CD4-positive, CD25-positive, alpha-beta regulatory T cell (primary cell): ENCODE measurements at regions not wholly inside any gene's neighbourhood (a gene's known extent, or its start where the extent isn't known, plus 50 kb on each side); places are given as distances from the start of the nearest gene placed in this dataset.

ENCODE experiments used
- ATAC-seq, 2 donors: fragments of 150-1000 bp; cut with Tn5 transposase; one replicate each; pipeline ENCODE4 v1.10.0; 2021; ENCODE audit warnings: low read depth in 2 of 2, moderate number of reproducible peaks in 2 of 2, moderate library complexity in 1 of 2
- DNase-seq, 3 donors: peaks; one replicate each; pipeline versions ENCODE4 v3.0.0 to v3.0.0-alpha.2; 2012 to 2022; ENCODE audit warnings: mixed read lengths in 1 of 3
- H3K27ac ChIP-seq: one replicate; pipeline ENCODE4 v1.7.0; 2013; ENCODE audit warnings: mild to moderate bottlenecking, low read length; ENCODE audit not compliant: insufficient read depth, poor library complexity, severe bottlenecking
- H3K27me3 ChIP-seq: one replicate; pipeline ENCODE4 v1.7.0; 2013; ENCODE audit warnings: low read length; ENCODE audit not compliant: control insufficient read depth, insufficient read depth
- H3K36me3 ChIP-seq: one replicate; pipeline ENCODE4 v1.7.0; 2013; ENCODE audit warnings: mild to moderate bottlenecking, low read length, moderate library complexity; ENCODE audit not compliant: control insufficient read depth, insufficient read depth
- H3K4me1 ChIP-seq: 2 replicates; pipeline ENCODE4 v1.7.0; 2013; ENCODE audit warnings: mild to moderate bottlenecking, low read length; ENCODE audit not compliant: insufficient read depth, control insufficient read depth, poor library complexity, severe bottlenecking
- H3K4me3 ChIP-seq: one replicate; pipeline ENCODE4 v1.7.0; 2013; ENCODE audit warnings: low read depth, mild to moderate bottlenecking, low read length, moderate library complexity
- H3K9me3 ChIP-seq, 2 experiments: 1 replicate in 1 of 2; 2 replicates in 1 of 2; pipeline ENCODE4 v1.7.0; 2013; ENCODE audit warnings: low read length in 2 of 2, mild to moderate bottlenecking in 1 of 2, moderate library complexity in 1 of 2; ENCODE audit not compliant: control insufficient read depth in 2 of 2
- H3K27ac Mint-ChIP-seq, 3 donors: one replicate each; pipeline ENCODE4 v1.8.0; 2020 to 2022; ENCODE audit warnings: mild to moderate bottlenecking in 3 of 3, mixed read lengths in 3 of 3, moderate library complexity in 2 of 3
- H3K27me3 Mint-ChIP-seq: one replicate; pipeline ENCODE4 v1.8.0; 2022; ENCODE audit warnings: mild to moderate bottlenecking, mixed read lengths
- H3K36me3 Mint-ChIP-seq: one replicate; pipeline ENCODE4 v1.8.0; 2020; ENCODE audit warnings: mixed read lengths
- H3K4me1 Mint-ChIP-seq, 4 donors: one replicate each; pipeline ENCODE4 v1.8.0; 2020 to 2022; ENCODE audit warnings: mixed read lengths in 4 of 4, mild to moderate bottlenecking in 1 of 4
- H3K4me3 Mint-ChIP-seq, 4 donors: one replicate each; pipeline ENCODE4 v1.8.0; 2020 to 2022; ENCODE audit warnings: mild to moderate bottlenecking in 4 of 4, mixed read lengths in 4 of 4, moderate library complexity in 3 of 4
- H3K9me3 Mint-ChIP-seq, 7 donors: one replicate each; pipeline ENCODE4 v1.8.0; 2020 to 2022; ENCODE audit warnings: mixed read lengths in 7 of 7, mild to moderate bottlenecking in 3 of 7, moderate library complexity in 2 of 7

- Mint-ChIP-seq H3K27me3 (peaks cover 4% of the 10 kb centered on the region), H3K9me3 (no peaks in the 10 kb centered on the region), H3K4me1 (peaks cover 0 to under 1% (median 0%) of the 10 kb centered on the region in 4 donors), H3K27ac (no peak overlapping the region), H3K4me3 (no peak overlapping the region), H3K36me3 (no peaks in the 10 kb centered on the region)
- ATAC-seq (no peak), DNase-seq (no peak)
- Histone ChIP-seq H3K27ac (no peak overlapping the region), H3K4me1 (no peaks in the 10 kb centered on the region), H3K27me3 (no peaks in the 10 kb centered on the region), H3K4me3 (no peak overlapping the region), H3K9me3 (no peaks in the 10 kb centered on the region), H3K36me3 (no peaks in the 10 kb centered on the region)
Observed at GRCh38 chr14:101114726-101115515, 211.4 kb upstream of the RTL1 start.

- Mint-ChIP-seq H3K9me3 (no peaks in the 10 kb centered on the region), H3K27me3 (peaks cover 4% of the 10 kb centered on the region), H3K27ac (no peak overlapping the region), H3K4me1 (peaks cover 0 to 8% (median 1%) of the 10 kb centered on the region in 4 donors), H3K4me3 (no peak overlapping the region), H3K36me3 (no peaks in the 10 kb centered on the region)
- Histone ChIP-seq H3K9me3 (no peaks in the 10 kb centered on the region), H3K36me3 (no peaks in the 10 kb centered on the region), H3K27ac (no peak overlapping the region), H3K27me3 (no peaks in the 10 kb centered on the region), H3K4me3 (no peak overlapping the region), H3K4me1 (peaks cover 3% of the 10 kb centered on the region)
- DNase-seq (no peak), ATAC-seq (no peak)
Observed at GRCh38 chr14:101115652-101116051, 212.1 kb upstream of the RTL1 start.

DNA sequence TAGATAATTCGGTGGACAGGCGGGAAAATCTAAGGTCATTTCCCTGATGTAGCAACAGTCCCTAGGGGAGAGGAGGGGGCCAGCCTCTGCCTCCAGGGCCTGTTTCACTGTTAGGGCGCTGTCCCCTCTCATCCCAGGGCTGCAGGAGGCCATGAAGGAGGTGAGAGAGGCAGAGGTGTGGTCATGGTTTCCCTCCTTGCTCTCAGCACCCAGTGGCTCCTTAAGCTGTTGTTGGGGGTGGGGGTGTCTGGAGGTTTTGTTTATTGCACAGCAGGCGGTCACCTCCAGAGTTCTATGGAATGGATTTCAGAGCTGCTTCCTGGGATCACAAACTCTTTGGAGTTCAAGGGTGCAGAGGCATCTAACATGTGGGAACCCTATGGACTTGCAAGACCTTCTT is 212.5 kb upstream of the RTL1 start:
- Histone ChIP-seq H3K36me3 (no peaks in the 10 kb centered on the region), H3K9me3 (no peaks in the 10 kb centered on the region), H3K27ac (no peak overlapping the region), H3K27me3 (no peaks in the 10 kb centered on the region), H3K4me1 (peaks cover 7% of the 10 kb centered on the region), H3K4me3 (no peak overlapping the region)
- H3K4me1 Mint-ChIP-seq: peaks cover 0 to 12% (median 1%) of the 10 kb centered on the region in 4 donors
- no peaks in the 10 kb centered on the region for H3K9me3 Mint-ChIP-seq
- H3K4me3 Mint-ChIP-seq: no peak overlapping the region
- peaks cover 4% of the 10 kb centered on the region for H3K27me3 Mint-ChIP-seq
- ATAC-seq (no peak), DNase-seq (no peak)
- H3K36me3 Mint-ChIP-seq: no peaks in the 10 kb centered on the region
- H3K27ac Mint-ChIP-seq: no peak overlapping the region

- no peaks in the 10 kb centered on the region for H3K27me3 ChIP-seq
- no peaks in the 10 kb centered on the region for H3K9me3 ChIP-seq
- peaks cover 12% of the 10 kb centered on the region for H3K4me1 ChIP-seq
- H3K27ac ChIP-seq: no peak overlapping the region
- no peak for DNase-seq
- H3K4me3 ChIP-seq: no peak overlapping the region
- H3K36me3 Mint-ChIP-seq: no peaks in the 10 kb centered on the region
- ATAC-seq: no peak
- H3K4me3 Mint-ChIP-seq: no peak overlapping the region
- peaks cover 0 to 17% (median 3%) of the 10 kb centered on the region in 4 donors for H3K4me1 Mint-ChIP-seq
- H3K27me3 Mint-ChIP-seq: peaks cover 4% of the 10 kb centered on the region
- peak overlapping the region in 1 of 3 donors; percentile 38 for H3K27ac Mint-ChIP-seq
- H3K9me3 Mint-ChIP-seq: no peaks in the 10 kb centered on the region
- no peaks in the 10 kb centered on the region for H3K36me3 ChIP-seq
Observed at GRCh38 chr14:101116486-101117130, 213.1 kb upstream of the RTL1 start.

DNA sequence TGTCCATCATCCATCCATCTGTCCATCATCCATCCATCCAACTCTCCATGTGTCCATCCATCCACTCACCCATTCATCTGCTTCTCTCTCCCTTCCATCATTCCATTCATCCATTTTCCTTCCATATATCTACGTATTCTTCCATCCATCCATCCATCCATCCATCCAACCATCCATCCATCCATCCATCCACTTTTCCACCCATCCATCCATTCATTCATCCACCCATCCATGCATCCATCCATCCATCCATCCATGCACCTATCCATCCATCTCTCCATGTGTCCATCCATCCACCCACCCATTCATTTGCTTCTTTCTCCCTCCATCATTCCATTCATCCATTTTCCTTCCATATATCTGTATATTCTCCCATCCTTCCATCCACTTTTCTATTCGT is 214.0 kb upstream of the RTL1 start:
- H3K27ac Mint-ChIP-seq: no peak overlapping the region
- no peak overlapping the region for H3K27ac ChIP-seq
- no peaks in the 10 kb centered on the region for H3K9me3 Mint-ChIP-seq
- H3K9me3 ChIP-seq: no peaks in the 10 kb centered on the region
- H3K4me1 Mint-ChIP-seq: peaks cover 0 to 20% (median 3%) of the 10 kb centered on the region in 4 donors
- no peak overlapping the region for H3K4me3 Mint-ChIP-seq
- ATAC-seq: no peak
- H3K4me3 ChIP-seq: no peak overlapping the region
- peaks cover 4% of the 10 kb centered on the region for H3K27me3 Mint-ChIP-seq
- H3K27me3 ChIP-seq: no peaks in the 10 kb centered on the region
- H3K36me3 Mint-ChIP-seq: no peaks in the 10 kb centered on the region
- no peaks in the 10 kb centered on the region for H3K36me3 ChIP-seq
- H3K4me1 ChIP-seq: peaks cover 12% of the 10 kb centered on the region
- DNase-seq: no peak

- peaks cover 0 to 20% (median 3%) of the 10 kb centered on the region in 4 donors for H3K4me1 Mint-ChIP-seq
- no peaks in the 10 kb centered on the region for H3K27me3 ChIP-seq
- ATAC-seq: no peak
- peaks cover 12% of the 10 kb centered on the region for H3K4me1 ChIP-seq
- no peaks in the 10 kb centered on the region for H3K36me3 Mint-ChIP-seq
- no peak for DNase-seq
- no peak overlapping the region for H3K4me3 Mint-ChIP-seq
- no peak overlapping the region for H3K27ac ChIP-seq
- peak overlapping the region in 2 of 3 donors; percentile 22 to 70 for H3K27ac Mint-ChIP-seq
- no peaks in the 10 kb centered on the region for H3K9me3 ChIP-seq
- no peaks in the 10 kb centered on the region for H3K9me3 Mint-ChIP-seq
- H3K4me3 ChIP-seq: no peak overlapping the region
- peaks cover 4% of the 10 kb centered on the region for H3K27me3 Mint-ChIP-seq
- H3K36me3 ChIP-seq: no peaks in the 10 kb centered on the region
Observed at GRCh38 chr14:101118233-101118632, 214.7 kb upstream of the RTL1 start.

GRCh38 chr14:101118746-101119591 is 215.4 kb upstream of the RTL1 start:
- H3K9me3 Mint-ChIP-seq: no peaks in the 10 kb centered on the region
- H3K27ac Mint-ChIP-seq: no peak overlapping the region
- Histone ChIP-seq H3K27ac (no peak overlapping the region), H3K36me3 (no peaks in the 10 kb centered on the region), H3K4me3 (no peak overlapping the region), H3K9me3 (no peaks in the 10 kb centered on the region), H3K27me3 (no peaks in the 10 kb centered on the region), H3K4me1 (peaks cover 12% of the 10 kb centered on the region)
- no peak overlapping the region for H3K4me3 Mint-ChIP-seq
- ATAC-seq (no peak), DNase-seq (no peak)
- no peaks in the 10 kb centered on the region for H3K36me3 Mint-ChIP-seq
- peaks cover 4% of the 10 kb centered on the region for H3K27me3 Mint-ChIP-seq
- peaks cover 0 to 20% (median 3%) of the 10 kb centered on the region in 4 donors for H3K4me1 Mint-ChIP-seq
